ENCODE measurements at regions not wholly inside any gene's neighbourhood (a gene's known extent, or its start where the extent isn't known, plus 50 kb on each side); places are given as distances from the start of the nearest gene placed in this dataset.

- H3K9ac ChIP-seq (ENCODE audit: insufficient read length) = no peak overlapping the region
- TF ChIP-seq FOXP2 (optimal IDR thresholded peaks at IDR 0.05; ENCODE audit: control extremely low read depth, extremely low read length, insufficient read depth) (no peak), POLR2AphosphoS5 (IDR thresholded peaks at IDR 0.05; ENCODE audit: borderline replicate concordance, low read depth, low read length) (no peak), EZH2 (IDR thresholded peaks at IDR 0.05) (no peak)
- DNase-seq (ENCODE audit: low read depth, low spot score) = no peak
- no peak overlapping the region for H3K27ac ChIP-seq
- H3K9me3 ChIP-seq (ENCODE audit: low read depth, low read length) = no peaks in the 10 kb centered on the region
- no peaks in the 10 kb centered on the region for H3K36me3 ChIP-seq (ENCODE audit: insufficient read depth, low read length)
- no peak overlapping the region for H3K4me3 ChIP-seq
Observed at GRCh38 chr9:106621313-106622163, 241.4 kb upstream of the ZNF462 start.

GRCh38 chr9:106622164-106622487 lies 240.8 kb upstream of the ZNF462 start:
- no peaks in the 10 kb centered on the region for H3K9me3 ChIP-seq (ENCODE audit: low read depth, low read length)
- DNase-seq (ENCODE audit: low read depth, low spot score) = no peak
- no peak overlapping the region for H3K27ac ChIP-seq
- H3K9ac ChIP-seq (ENCODE audit: insufficient read length) = no peak overlapping the region
- TF ChIP-seq FOXP2 (optimal IDR thresholded peaks at IDR 0.05; ENCODE audit: control extremely low read depth, extremely low read length, insufficient read depth) (no peak), POLR2AphosphoS5 (IDR thresholded peaks at IDR 0.05; ENCODE audit: borderline replicate concordance, low read depth, low read length) (no peak), EZH2 (IDR thresholded peaks at IDR 0.05) (no peak)
- H3K4me3 ChIP-seq = no peak overlapping the region
- H3K36me3 ChIP-seq (ENCODE audit: insufficient read depth, low read length) = no peaks in the 10 kb centered on the region

- DNase-seq (ENCODE audit: low read depth, low spot score) = no peak
- Histone ChIP-seq H3K36me3 (ENCODE audit: insufficient read depth, low read length) (no peaks in the 10 kb centered on the region), H3K4me3 (no peak overlapping the region), H3K9ac (ENCODE audit: insufficient read length) (no peak overlapping the region), H3K9me3 (ENCODE audit: low read depth, low read length) (no peaks in the 10 kb centered on the region), H3K27ac (no peak overlapping the region)
- TF ChIP-seq FOXP2 (optimal IDR thresholded peaks at IDR 0.05; ENCODE audit: control extremely low read depth, extremely low read length, insufficient read depth) (no peak), EZH2 (IDR thresholded peaks at IDR 0.05) (no peak), POLR2AphosphoS5 (IDR thresholded peaks at IDR 0.05; ENCODE audit: borderline replicate concordance, low read depth, low read length) (no peak)
Observed at GRCh38 chr9:106623558-106623957, 239.4 kb upstream of the ZNF462 start.

GRCh38 chr9:106625259-106625789 lies 237.6 kb upstream of the ZNF462 start:
- H3K9me3 ChIP-seq (ENCODE audit: low read depth, low read length) = no peaks in the 10 kb centered on the region
- H3K27ac ChIP-seq = no peak overlapping the region
- TF ChIP-seq FOXP2 (optimal IDR thresholded peaks at IDR 0.05; ENCODE audit: control extremely low read depth, extremely low read length, insufficient read depth) = no peak
- TF ChIP-seq POLR2AphosphoS5 (IDR thresholded peaks at IDR 0.05; ENCODE audit: borderline replicate concordance, low read depth, low read length) = no peak
- no peak for TF ChIP-seq EZH2 (IDR thresholded peaks at IDR 0.05)
- no peak overlapping the region for H3K4me3 ChIP-seq
- no peak overlapping the region for H3K9ac ChIP-seq (ENCODE audit: insufficient read length)
- no peaks in the 10 kb centered on the region for H3K36me3 ChIP-seq (ENCODE audit: insufficient read depth, low read length)
- no peak for DNase-seq (ENCODE audit: low read depth, low spot score)

GRCh38 chr9:106626936-106627335 lies 236.0 kb upstream of the ZNF462 start:
- Histone ChIP-seq H3K9me3 (ENCODE audit: low read depth, low read length) (no peaks in the 10 kb centered on the region), H3K27ac (no peak overlapping the region), H3K4me3 (no peak overlapping the region), H3K36me3 (ENCODE audit: insufficient read depth, low read length) (no peaks in the 10 kb centered on the region), H3K9ac (ENCODE audit: insufficient read length) (no peak overlapping the region)
- no peak for DNase-seq (ENCODE audit: low read depth, low spot score)
- TF ChIP-seq POLR2AphosphoS5 (IDR thresholded peaks at IDR 0.05; ENCODE audit: borderline replicate concordance, low read depth, low read length) (no peak), EZH2 (IDR thresholded peaks at IDR 0.05) (no peak)

GRCh38 chr9:106632621-106633020 lies 230.3 kb upstream of the ZNF462 start:
- Histone ChIP-seq H3K36me3 (ENCODE audit: insufficient read depth, low read length) (no peaks in the 10 kb centered on the region), H3K27ac (no peak overlapping the region), H3K9me3 (ENCODE audit: low read depth, low read length) (no peaks in the 10 kb centered on the region), H3K9ac (ENCODE audit: insufficient read length) (no peak overlapping the region), H3K4me3 (no peak overlapping the region)
- no peak for TF ChIP-seq POLR2AphosphoS5 (IDR thresholded peaks at IDR 0.05; ENCODE audit: borderline replicate concordance, low read depth, low read length)
- DNase-seq (ENCODE audit: low read depth, low spot score) = no peak

GRCh38 chr9:106634183-106634582 lies 228.8 kb upstream of the ZNF462 start:
- Histone ChIP-seq H3K9me3 (ENCODE audit: low read depth, low read length) (no peaks in the 10 kb centered on the region), H3K27ac (no peak overlapping the region), H3K9ac (ENCODE audit: insufficient read length) (no peak overlapping the region), H3K36me3 (ENCODE audit: insufficient read depth, low read length) (no peaks in the 10 kb centered on the region), H3K4me3 (no peak overlapping the region)
- no peak for DNase-seq (ENCODE audit: low read depth, low spot score)
- TF ChIP-seq EZH2 (IDR thresholded peaks at IDR 0.05) (no peak), FOXP2 (optimal IDR thresholded peaks at IDR 0.05; ENCODE audit: control extremely low read depth, extremely low read length, insufficient read depth) (no peak), POLR2AphosphoS5 (IDR thresholded peaks at IDR 0.05; ENCODE audit: borderline replicate concordance, low read depth, low read length) (no peak)

GRCh38 chr9:106634641-106635040 lies 228.3 kb upstream of the ZNF462 start:
- Histone ChIP-seq H3K9ac (ENCODE audit: insufficient read length) (no peak overlapping the region), H3K4me3 (no peak overlapping the region), H3K36me3 (ENCODE audit: insufficient read depth, low read length) (no peaks in the 10 kb centered on the region), H3K27ac (no peak overlapping the region), H3K9me3 (ENCODE audit: low read depth, low read length) (no peaks in the 10 kb centered on the region)
- no peak for TF ChIP-seq FOXP2 (optimal IDR thresholded peaks at IDR 0.05; ENCODE audit: control extremely low read depth, extremely low read length, insufficient read depth)
- no peak for TF ChIP-seq POLR2AphosphoS5 (IDR thresholded peaks at IDR 0.05; ENCODE audit: borderline replicate concordance, low read depth, low read length)
- TF ChIP-seq EZH2 (IDR thresholded peaks at IDR 0.05) = no peak
- no peak for DNase-seq (ENCODE audit: low read depth, low spot score)

- no peak overlapping the region for H3K27ac ChIP-seq
- DNase-seq (ENCODE audit: low read depth, low spot score) = no peak
- no peak overlapping the region for H3K4me3 ChIP-seq
- TF ChIP-seq EZH2 (IDR thresholded peaks at IDR 0.05) = no peak
- TF ChIP-seq FOXP2 (optimal IDR thresholded peaks at IDR 0.05; ENCODE audit: control extremely low read depth, extremely low read length, insufficient read depth) = no peak
- no peak for TF ChIP-seq POLR2AphosphoS5 (IDR thresholded peaks at IDR 0.05; ENCODE audit: borderline replicate concordance, low read depth, low read length)
- H3K9me3 ChIP-seq (ENCODE audit: low read depth, low read length) = no peaks in the 10 kb centered on the region
- no peaks in the 10 kb centered on the region for H3K36me3 ChIP-seq (ENCODE audit: insufficient read depth, low read length)
- H3K9ac ChIP-seq (ENCODE audit: insufficient read length) = no peak overlapping the region
Observed at GRCh38 chr9:106637486-106637885, 225.5 kb upstream of the ZNF462 start.

Data from SK-N-MC (cell line).